HEK293 (cell line): ENCODE measurements at regions not wholly inside any gene's neighbourhood (a gene's known extent, or its start where the extent isn't known, plus 50 kb on each side); places are given as distances from the start of the nearest gene placed in this dataset.

Experiments used
- CTCF ChIA-PET: fragments of 350-600 bp; formaldehyde crosslinking; extraction: SDS; loops from one replicate; lab custom pipeline; 2021; ENCODE audit warnings: antibody characterized with exemption; lab: Yijun Ruan, JAX
- POLR2A ChIA-PET: fragments of 300-600 bp; formaldehyde crosslinking; extraction: SDS; loops from one replicate; lab custom pipeline; 2020; ENCODE audit warnings: antibody characterized with exemption, inconsistent platforms; lab: Yijun Ruan, JAX
- H3K27ac ChIP-seq: fragments of 200-500 bp; sonication (Bioruptor generic); 2 replicates; pipeline ENCODE4 v1.5.1; 2014; ENCODE audit warnings: low read depth, low read length, control low read depth, inconsistent platforms; ENCODE audit errors: extremely low read depth
- H3K36me3 ChIP-seq, 2 experiments: fragments of 200-500 bp in 1 of 2; sonication (Bioruptor generic) in 1 of 2; 1 replicate in 1 of 2; 2 replicates in 1 of 2; pipeline ENCODE4 v1.5.1; 2014 to 2017; ENCODE audit warnings: inconsistent platforms in 2 of 2, low read length in 2 of 2; ENCODE audit not compliant: control insufficient read depth in 2 of 2, insufficient read depth in 1 of 2
- H3K4me1 ChIP-seq: fragments of 200-500 bp; sonication (Bioruptor generic); 2 replicates; pipeline ENCODE4 v1.5.1; 2014; ENCODE audit warnings: mild to moderate bottlenecking, low read length, inconsistent platforms; ENCODE audit not compliant: control insufficient read depth, insufficient read depth
- H3K4me3 ChIP-seq: 2 replicates; pipeline ENCODE4 v1.5.1; 2011; ENCODE audit warnings: low read depth, mild to moderate bottlenecking, control low read depth, low read length, moderate library complexity
- H3K9me3 ChIP-seq: fragments of 200-500 bp; sonication (Bioruptor generic); 2 replicates; pipeline ENCODE4 v1.5.1; 2014; ENCODE audit warnings: low read depth, low read length, inconsistent platforms; ENCODE audit not compliant: control insufficient read depth, insufficient read depth
- GLI4 ChIP-seq: fragments of 450-650 bp; formaldehyde crosslinking; IDR thresholded peaks from 2 replicates; pipeline ENCODE4 v1.5.1; 2016; ENCODE audit warnings: missing biosample characterization, missing genetic modification characterization
- HIC1 ChIP-seq: fragments of 450-650 bp; formaldehyde crosslinking; IDR thresholded peaks from 2 replicates; pipeline ENCODE4 v1.5.1; 2016; ENCODE audit warnings: missing biosample characterization, missing genetic modification characterization
- HOXA7 ChIP-seq: sonication (generic); formaldehyde crosslinking; IDR thresholded peaks from 2 replicates; pipeline ENCODE4 v1.8.1; 2022; ENCODE audit warnings: missing genetic modification reagents, borderline replicate concordance
- KLF1 ChIP-seq: fragments of 450-650 bp; formaldehyde crosslinking; IDR thresholded peaks from 2 replicates; pipeline ENCODE4 v1.5.1; 2016; ENCODE audit warnings: missing biosample characterization, missing genetic modification characterization
- PBX3 ChIP-seq: sonication (generic); formaldehyde crosslinking; IDR thresholded peaks from 2 replicates; pipeline ENCODE4 v1.8.1; 2022; ENCODE audit warnings: mild to moderate bottlenecking, moderate library complexity, missing genetic modification reagents
- SCRT1 ChIP-seq: fragments of 450-650 bp; formaldehyde crosslinking; IDR thresholded peaks from 2 replicates; pipeline ENCODE4 v1.5.1; 2016; ENCODE audit warnings: missing biosample characterization, missing genetic modification characterization, borderline replicate concordance
- SP2 ChIP-seq: fragments of 450-650 bp; formaldehyde crosslinking; IDR thresholded peaks from 2 replicates; pipeline ENCODE4 v1.5.1; 2016; ENCODE audit warnings: missing biosample characterization, missing genetic modification characterization
- ZBTB17 ChIP-seq: fragments of 450-650 bp; formaldehyde crosslinking; IDR thresholded peaks from 2 replicates; pipeline ENCODE4 v1.5.1; 2016; ENCODE audit warnings: missing biosample characterization, missing genetic modification characterization
- ZBTB7A ChIP-seq: fragments of 450-650 bp; formaldehyde crosslinking; IDR thresholded peaks from 2 replicates; pipeline ENCODE4 v1.5.1; 2016; ENCODE audit warnings: low read depth, missing biosample characterization, missing genetic modification characterization
- ZBTB8A ChIP-seq: fragments of 450-650 bp; formaldehyde crosslinking; IDR thresholded peaks from 2 replicates; pipeline ENCODE4 v1.5.1; 2016; ENCODE audit warnings: missing biosample characterization, missing genetic modification characterization
- ZFHX2 ChIP-seq: fragments of 450-650 bp; formaldehyde crosslinking; conservative IDR thresholded peaks from 2 replicates; pipeline ENCODE4 v1.5.1; 2016; ENCODE audit warnings: missing biosample characterization, missing genetic modification characterization
- ZNF121 ChIP-seq: fragments of 450-650 bp; formaldehyde crosslinking; IDR thresholded peaks from 2 replicates; pipeline ENCODE4 v1.5.1; 2016; ENCODE audit warnings: missing biosample characterization, missing genetic modification characterization
- ZNF18 ChIP-seq: fragments of 450-650 bp; formaldehyde crosslinking; IDR thresholded peaks from 2 replicates; pipeline ENCODE4 v1.5.1; 2016; ENCODE audit warnings: missing biosample characterization, missing genetic modification characterization
- ZNF184 ChIP-seq: fragments of 450-650 bp; IDR thresholded peaks from 2 replicates; pipeline ENCODE4 v1.5.1; 2018; ENCODE audit warnings: missing biosample characterization, mild to moderate bottlenecking, missing genetic modification characterization
- ZNF2 ChIP-seq: fragments of 450-650 bp; formaldehyde crosslinking; IDR thresholded peaks from 2 replicates; pipeline ENCODE4 v1.5.1; 2016; ENCODE audit warnings: missing biosample characterization, missing genetic modification characterization
- ZNF221 ChIP-seq: fragments of 450-650 bp; formaldehyde crosslinking; IDR thresholded peaks from 2 replicates; pipeline ENCODE4 v1.5.1; 2017; ENCODE audit warnings: missing biosample characterization, missing genetic modification characterization, borderline replicate concordance
- ZNF239 ChIP-seq: fragments of 450-650 bp; formaldehyde crosslinking; IDR thresholded peaks from 2 replicates; pipeline ENCODE4 v1.5.1; 2016; ENCODE audit warnings: missing biosample characterization, missing genetic modification characterization
- ZNF266 ChIP-seq: fragments of 450-650 bp; formaldehyde crosslinking; IDR thresholded peaks from 2 replicates; pipeline ENCODE4 v1.5.1; 2016; ENCODE audit warnings: missing biosample characterization, missing genetic modification characterization, low read depth
- ZNF274 ChIP-seq, 2 experiments: fragments of 200-500 bp in 1 of 2; fragments of 450-650 bp in 1 of 2; sonication (Bioruptor generic) in 1 of 2; formaldehyde crosslinking in 1 of 2; IDR thresholded peaks; 2 replicates each; pipeline versions ENCODE4 v1.5.1 to v1.6.1; 2014 to 2016; ENCODE audit warnings: borderline replicate concordance in 1 of 2, inconsistent platforms in 1 of 2, low read length in 1 of 2, missing biosample characterization in 1 of 2, missing genetic modification characterization in 1 of 2
- ZNF292 ChIP-seq: fragments of 450-650 bp; formaldehyde crosslinking; IDR thresholded peaks from 2 replicates; pipeline ENCODE4 v1.5.1; 2016; ENCODE audit warnings: low read depth, missing biosample characterization, missing genetic modification characterization, borderline replicate concordance
- ZNF423 ChIP-seq: fragments of 450-650 bp; formaldehyde crosslinking; IDR thresholded peaks from 2 replicates; pipeline ENCODE4 v1.5.1; 2016; ENCODE audit warnings: missing biosample characterization, missing genetic modification characterization
- ZNF473 ChIP-seq: fragments of 450-650 bp; formaldehyde crosslinking; IDR thresholded peaks from 2 replicates; pipeline ENCODE4 v1.5.1; 2017; ENCODE audit warnings: missing biosample characterization, missing genetic modification characterization
- ZNF529 ChIP-seq: fragments of 450-650 bp; formaldehyde crosslinking; IDR thresholded peaks from 2 replicates; pipeline ENCODE4 v1.5.1; 2017; ENCODE audit warnings: missing genetic modification characterization, missing biosample characterization; ENCODE audit not compliant: insufficient replicate concordance
- ZNF629 ChIP-seq: fragments of 450-650 bp; formaldehyde crosslinking; IDR thresholded peaks from 2 replicates; pipeline ENCODE4 v1.5.1; 2017; ENCODE audit warnings: missing biosample characterization, missing genetic modification characterization
- ZNF843 ChIP-seq: fragments of 450-650 bp; formaldehyde crosslinking; IDR thresholded peaks from 2 replicates; pipeline ENCODE4 v1.5.1; 2016; ENCODE audit warnings: missing biosample characterization, missing genetic modification characterization
- ZSCAN18 ChIP-seq: fragments of 450-650 bp; formaldehyde crosslinking; IDR thresholded peaks from 2 replicates; pipeline ENCODE4 v1.5.1; 2016; ENCODE audit warnings: missing biosample characterization, missing genetic modification characterization
- ZSCAN5A ChIP-seq: fragments of 450-650 bp; formaldehyde crosslinking; IDR thresholded peaks from 2 replicates; pipeline ENCODE4 v1.5.1; 2016; ENCODE audit warnings: missing biosample characterization, missing genetic modification characterization

GRCh38 chr2:153818242-153818641 is 53.5 kb upstream of the GALNT13 start:
- no peak overlapping the region for H3K4me3 ChIP-seq
- POLR2A ChIA-PET = no interaction called here
- no peaks in the 10 kb centered on the region for H3K4me1 ChIP-seq
- TF ChIP-seq SCRT1 (tag by site-specific recombination) (no peak), ZNF292 (tag by site-specific recombination) (no peak), ZNF629 (tag by site-specific recombination) (no peak), KLF1 (tag by site-specific recombination) (no peak), ZNF274 (IDR thresholded peaks at IDR 0.05; ENCODE audit: low read length) (no peak), ZNF274 (tag by site-specific recombination; IDR thresholded peaks at IDR 0.05; ENCODE audit: borderline replicate concordance) (no peak), SP2 (tag by site-specific recombination) (no peak), ZNF2 (tag by site-specific recombination) (no peak), ZBTB17 (tag by site-specific recombination) (no peak), ZNF423 (tag by site-specific recombination) (no peak), ZBTB7A (tag by site-specific recombination) (no peak), ZBTB8A (tag by site-specific recombination) (no peak), ZNF239 (tag by site-specific recombination) (no peak), GLI4 (tag by site-specific recombination) (no peak)
- TF ChIP-seq, all 188 proteins: peak for 0
- CTCF ChIA-PET = no interaction called here
- Histone ChIP-seq H3K9me3 (no peaks in the 10 kb centered on the region), H3K36me3 (no peaks in the 10 kb centered on the region), H3K27ac (no peak overlapping the region)

GRCh38 chr2:153819074-153819473 is 52.6 kb upstream of the GALNT13 start:
- CTCF ChIA-PET = no interaction called here
- H3K4me3 ChIP-seq = no peak overlapping the region
- POLR2A ChIA-PET = no interaction called here

More at GRCh38 chr2:153819074-153819473, 52.6 kb upstream of the GALNT13 start:
- Histone ChIP-seq H3K27ac (no peak overlapping the region), H3K36me3 (no peaks in the 10 kb centered on the region), H3K9me3 (no peaks in the 10 kb centered on the region), H3K4me1 (no peaks in the 10 kb centered on the region)
- TF ChIP-seq ZNF121 (tag by site-specific recombination) (no peak), ZNF266 (tag by site-specific recombination) (no peak), ZNF529 (tag by site-specific recombination) (no peak), ZNF843 (tag by site-specific recombination) (no peak), ZFHX2 (tag by site-specific recombination) (no peak), ZSCAN5A (tag by site-specific recombination) (no peak), ZNF221 (tag by site-specific recombination) (no peak), HOXA7 (CRISPR knock-in tag) (no peak), PBX3 (CRISPR knock-in tag) (no peak), HIC1 (tag by site-specific recombination) (no peak), SCRT1 (tag by site-specific recombination) (no peak), ZNF184 (tag by site-specific recombination) (no peak), ZSCAN18 (tag by site-specific recombination) (no peak), ZNF473 (tag by site-specific recombination) (no peak), ZNF18 (tag by site-specific recombination) (no peak)
